H1 (cell line): ENCODE measurements at regions not wholly inside any gene's neighbourhood (a gene's known extent, or its start where the extent isn't known, plus 50 kb on each side); places are given as distances from the start of the nearest gene placed in this dataset.

Experiments
- CHD2 ChIP-seq: IDR thresholded peaks from 2 replicates; pipeline ENCODE4 v1.6.1; 2012; ENCODE audit warnings: low read length, improper control_type of control experiment
- EGR1 ChIP-seq: IDR thresholded peaks from 2 replicates; pipeline ENCODE4 v1.6.1; 2011; ENCODE audit warnings: low read depth, low read length, borderline replicate concordance
- GTF2F1 ChIP-seq: IDR thresholded peaks from 2 replicates; pipeline ENCODE4 v1.6.1; 2012; ENCODE audit warnings: low read depth, low read length, improper control_type of control experiment, borderline replicate concordance
- POLR2A ChIP-seq, 2 experiments: IDR thresholded peaks; 1 replicate in 1 of 2; 2 replicates in 1 of 2; pipeline ENCODE4 v1.6.1; 2011; ENCODE audit warnings: low read depth in 2 of 2, low read length in 2 of 2, mild to moderate bottlenecking in 2 of 2; ENCODE audit errors: control extremely low read depth in 1 of 2
- POLR2AphosphoS5 ChIP-seq: IDR thresholded peaks from 2 replicates; pipeline ENCODE4 v1.6.1; 2011; ENCODE audit warnings: low read depth, low read length
- TBP ChIP-seq: IDR thresholded peaks from 2 replicates; pipeline ENCODE4 v1.6.1; 2011; ENCODE audit warnings: low read depth, low read length, improper control_type of control experiment
- ZNF274 ChIP-seq: IDR thresholded peaks from 2 replicates; pipeline ENCODE4 v1.7.0; 2012; ENCODE audit warnings: low read length, borderline replicate concordance; ENCODE audit errors: extremely low read depth
- TF ChIP-seq, protein P1 (sequence below), 3 experiments: IDR thresholded peaks; 1 replicate in 2 of 3; 2 replicates in 1 of 3; pipeline versions ENCODE4 v1.5.1 to v1.6.1; 2011; ENCODE audit warnings: low read length in 3 of 3, mild to moderate bottlenecking in 3 of 3, inconsistent platforms in 2 of 3, low read depth in 1 of 3, moderate library complexity in 1 of 3; ENCODE audit not compliant: insufficient read depth in 1 of 3; ENCODE audit errors: control extremely low read depth in 1 of 3

DNA sequence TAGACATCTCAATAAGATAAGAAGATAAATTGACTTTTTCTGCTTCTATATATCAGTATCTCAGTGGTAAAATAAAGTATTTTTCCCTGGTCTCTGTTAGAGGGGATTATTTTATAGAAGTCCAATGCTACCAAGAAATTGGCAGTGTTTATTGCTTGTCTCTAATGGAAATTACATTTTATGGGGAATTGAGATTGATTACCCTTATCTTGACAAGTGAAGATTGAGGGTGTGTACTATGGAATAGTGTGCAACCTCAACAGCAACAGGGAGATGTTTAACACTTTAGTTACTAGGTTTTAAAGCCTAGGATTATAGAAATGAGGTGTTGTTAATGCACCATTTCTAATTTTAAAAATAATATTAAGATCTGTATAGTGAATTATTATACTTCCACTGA is 154.8 kb upstream of the ROBO1 start:
- TF ChIP-seq POLR2A (IDR thresholded peaks at IDR 0.05; ENCODE audit: control extremely low read depth in 1 of 2, low read depth in 2 of 2, low read length in 2 of 2), result no peak
- TF ChIP-seq, protein P1, sequence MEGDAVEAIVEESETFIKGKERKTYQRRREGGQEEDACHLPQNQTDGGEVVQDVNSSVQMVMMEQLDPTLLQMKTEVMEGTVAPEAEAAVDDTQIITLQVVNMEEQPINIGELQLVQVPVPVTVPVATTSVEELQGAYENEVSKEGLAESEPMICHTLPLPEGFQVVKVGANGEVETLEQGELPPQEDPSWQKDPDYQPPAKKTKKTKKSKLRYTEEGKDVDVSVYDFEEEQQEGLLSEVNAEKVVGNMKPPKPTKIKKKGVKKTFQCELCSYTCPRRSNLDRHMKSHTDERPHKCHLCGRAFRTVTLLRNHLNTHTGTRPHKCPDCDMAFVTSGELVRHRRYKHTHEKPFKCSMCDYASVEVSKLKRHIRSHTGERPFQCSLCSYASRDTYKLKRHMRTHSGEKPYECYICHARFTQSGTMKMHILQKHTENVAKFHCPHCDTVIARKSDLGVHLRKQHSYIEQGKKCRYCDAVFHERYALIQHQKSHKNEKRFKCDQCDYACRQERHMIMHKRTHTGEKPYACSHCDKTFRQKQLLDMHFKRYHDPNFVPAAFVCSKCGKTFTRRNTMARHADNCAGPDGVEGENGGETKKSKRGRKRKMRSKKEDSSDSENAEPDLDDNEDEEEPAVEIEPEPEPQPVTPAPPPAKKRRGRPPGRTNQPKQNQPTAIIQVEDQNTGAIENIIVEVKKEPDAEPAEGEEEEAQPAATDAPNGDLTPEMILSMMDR (IDR thresholded peaks at IDR 0.05; ENCODE audit: control extremely low read depth in 1 of 3, insufficient read depth in 1 of 3, low read depth in 1 of 3, low read length in 3 of 3), result no peak
- TF ChIP-seq POLR2AphosphoS5, result no peak
- TF ChIP-seq TBP, result no peak
- TF ChIP-seq EGR1, result no peak
- TF ChIP-seq GTF2F1, result no peak
- TF ChIP-seq ZNF274, result no peak
- no peak for TF ChIP-seq CHD2
